ENCODE measurements at regions not wholly inside any gene's neighbourhood (a gene's known extent, or its start where the extent isn't known, plus 50 kb on each side); places are given as distances from the start of the nearest gene placed in this dataset.

DNA sequence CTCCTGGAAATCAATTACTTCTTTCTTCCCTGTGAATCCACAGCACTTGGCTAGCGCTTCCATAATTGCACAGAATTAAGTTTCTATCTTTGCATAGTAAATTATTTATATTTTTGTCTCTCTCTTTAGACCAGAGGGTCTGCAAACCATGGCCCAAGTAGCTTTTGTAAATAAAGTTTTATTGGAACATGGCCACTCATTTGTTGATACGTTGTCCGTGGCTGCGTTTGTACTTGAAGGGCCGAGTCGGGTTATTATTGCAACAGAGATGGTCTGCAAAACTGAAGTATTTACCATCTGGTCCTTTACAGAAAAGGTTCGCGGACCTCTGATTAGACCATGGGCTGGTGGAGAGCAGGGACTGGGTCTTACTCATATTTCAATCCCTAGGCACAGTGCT is 102.5 kb downstream of the RPLP1 start:
- H4K20me1 ChIP-seq (ENCODE audit: insufficient read depth, low read length): no peaks in the 10 kb centered on the region
- H3K27me3 ChIP-seq (replicated peaks; ENCODE audit: insufficient read depth, low read length): no peaks in the 10 kb centered on the region
- H3K36me3 ChIP-seq (replicated peaks; ENCODE audit: insufficient read depth, low read length): no peaks in the 10 kb centered on the region
- no peaks in the 10 kb centered on the region for H3K4me1 ChIP-seq (ENCODE audit: low read length)
- H3F3A ChIP-seq (ENCODE audit: insufficient read depth, low read length): no peaks in the 10 kb centered on the region
- TF ChIP-seq EZH2phosphoT487 (IDR thresholded peaks at IDR 0.05; ENCODE audit: low read length): no peak
- TF ChIP-seq EZH2 (optimal IDR thresholded peaks at IDR 0.05; ENCODE audit: low read depth, low read length): no peak
- TF ChIP-seq, protein P1, sequence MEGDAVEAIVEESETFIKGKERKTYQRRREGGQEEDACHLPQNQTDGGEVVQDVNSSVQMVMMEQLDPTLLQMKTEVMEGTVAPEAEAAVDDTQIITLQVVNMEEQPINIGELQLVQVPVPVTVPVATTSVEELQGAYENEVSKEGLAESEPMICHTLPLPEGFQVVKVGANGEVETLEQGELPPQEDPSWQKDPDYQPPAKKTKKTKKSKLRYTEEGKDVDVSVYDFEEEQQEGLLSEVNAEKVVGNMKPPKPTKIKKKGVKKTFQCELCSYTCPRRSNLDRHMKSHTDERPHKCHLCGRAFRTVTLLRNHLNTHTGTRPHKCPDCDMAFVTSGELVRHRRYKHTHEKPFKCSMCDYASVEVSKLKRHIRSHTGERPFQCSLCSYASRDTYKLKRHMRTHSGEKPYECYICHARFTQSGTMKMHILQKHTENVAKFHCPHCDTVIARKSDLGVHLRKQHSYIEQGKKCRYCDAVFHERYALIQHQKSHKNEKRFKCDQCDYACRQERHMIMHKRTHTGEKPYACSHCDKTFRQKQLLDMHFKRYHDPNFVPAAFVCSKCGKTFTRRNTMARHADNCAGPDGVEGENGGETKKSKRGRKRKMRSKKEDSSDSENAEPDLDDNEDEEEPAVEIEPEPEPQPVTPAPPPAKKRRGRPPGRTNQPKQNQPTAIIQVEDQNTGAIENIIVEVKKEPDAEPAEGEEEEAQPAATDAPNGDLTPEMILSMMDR (IDR thresholded peaks at IDR 0.05; ENCODE audit: low read length): no peak
- no peak overlapping the region for H2AFZ ChIP-seq (ENCODE audit: low read length)
- no peaks in the 10 kb centered on the region for H3K9me2 ChIP-seq (replicated peaks; ENCODE audit: insufficient read depth, low read length)
- H3K4me3 ChIP-seq (ENCODE audit: low read length): no peak overlapping the region
- DNase-seq: no peak
- no peaks in the 10 kb centered on the region for H3K79me2 ChIP-seq (ENCODE audit: low read length)
- H3K9ac ChIP-seq (ENCODE audit: low read length): no peak overlapping the region
- H3K27ac ChIP-seq (ENCODE audit: low read length): no peak overlapping the region
- no peak overlapping the region for H3K4me2 ChIP-seq (ENCODE audit: low read depth, low read length)
- no peaks in the 10 kb centered on the region for H3K9me3 ChIP-seq (replicated peaks; ENCODE audit: insufficient read depth, low read length)

DNA sequence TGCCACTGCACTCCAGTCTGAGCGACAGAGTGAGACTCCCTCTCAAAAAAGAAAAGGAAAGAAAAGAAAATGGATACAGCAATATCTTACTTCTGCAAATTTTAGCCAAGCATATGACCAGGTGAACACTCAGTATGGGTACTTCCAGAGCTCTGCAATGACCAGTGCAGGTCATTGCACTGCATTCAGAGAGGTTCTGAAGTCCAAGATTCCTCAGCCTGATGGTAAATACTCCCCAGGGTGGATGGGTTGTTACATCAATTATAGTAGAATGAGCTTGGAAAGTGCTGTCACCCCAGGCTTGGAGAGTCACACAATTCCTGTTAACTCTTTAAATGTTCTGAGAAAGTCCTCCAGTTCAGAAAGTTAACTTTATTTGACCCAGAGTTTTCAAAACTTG is 103.7 kb downstream of the RPLP1 start:
- Histone ChIP-seq H3K9me2 (replicated peaks; ENCODE audit: insufficient read depth, low read length) (no peaks in the 10 kb centered on the region), H3K9ac (ENCODE audit: low read length) (no peak overlapping the region), H3K4me1 (ENCODE audit: low read length) (no peaks in the 10 kb centered on the region), H3K79me2 (ENCODE audit: low read length) (no peaks in the 10 kb centered on the region), H2AFZ (ENCODE audit: low read length) (no peak overlapping the region), H4K20me1 (ENCODE audit: insufficient read depth, low read length) (no peaks in the 10 kb centered on the region), H3K27me3 (replicated peaks; ENCODE audit: insufficient read depth, low read length) (no peaks in the 10 kb centered on the region), H3K9me3 (replicated peaks; ENCODE audit: insufficient read depth, low read length) (no peaks in the 10 kb centered on the region), H3K36me3 (replicated peaks; ENCODE audit: insufficient read depth, low read length) (no peaks in the 10 kb centered on the region), H3F3A (ENCODE audit: insufficient read depth, low read length) (no peaks in the 10 kb centered on the region), H3K4me2 (ENCODE audit: low read depth, low read length) (no peak overlapping the region), H3K4me3 (ENCODE audit: low read length) (no peak overlapping the region), H3K27ac (ENCODE audit: low read length) (no peak overlapping the region)
- DNase-seq: no peak
- TF ChIP-seq, protein P1 (IDR thresholded peaks at IDR 0.05; ENCODE audit: low read length): no peak
- TF ChIP-seq EZH2 (optimal IDR thresholded peaks at IDR 0.05; ENCODE audit: low read depth, low read length) (no peak), EZH2phosphoT487 (IDR thresholded peaks at IDR 0.05; ENCODE audit: low read length) (no peak)

DNA sequence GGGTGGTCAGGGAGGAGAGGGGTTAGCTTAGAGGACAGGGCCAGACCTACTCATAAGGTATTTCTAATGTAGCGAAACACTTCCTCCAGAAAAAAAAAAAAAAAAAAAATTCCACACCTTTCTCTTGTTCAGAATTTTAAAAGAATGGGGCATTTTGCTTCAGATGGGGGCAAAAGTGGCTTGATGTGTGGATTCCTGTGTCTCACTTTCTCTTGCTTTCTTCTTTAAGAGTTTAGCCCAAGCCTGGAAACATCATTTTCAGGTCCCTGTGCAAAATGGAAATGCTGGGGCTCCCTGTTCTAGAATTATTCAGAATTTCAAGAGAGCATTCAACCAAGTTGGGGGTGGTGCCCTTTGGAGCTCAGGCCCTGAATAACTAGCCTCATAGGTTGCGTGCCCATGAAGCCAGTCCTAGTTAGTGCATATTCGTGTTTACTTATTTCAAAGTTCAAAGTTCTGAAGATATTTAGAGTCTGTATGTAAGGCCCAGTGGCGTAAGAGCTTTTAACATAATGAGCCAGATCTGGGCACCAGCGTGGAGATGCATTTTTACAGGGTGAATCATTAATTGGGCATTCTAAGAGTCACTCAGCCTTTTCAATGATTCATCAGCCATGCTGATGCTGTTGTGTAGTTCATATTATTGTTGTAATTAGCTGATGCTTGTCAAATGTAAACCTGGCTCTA is 104.5 kb downstream of the RPLP1 start:
- Histone ChIP-seq H3K4me1 (ENCODE audit: low read length) (no peaks in the 10 kb centered on the region), H3K4me2 (ENCODE audit: low read depth, low read length) (no peak overlapping the region), H3K79me2 (ENCODE audit: low read length) (no peaks in the 10 kb centered on the region), H2AFZ (ENCODE audit: low read length) (no peak overlapping the region), H3K27ac (ENCODE audit: low read length) (no peak overlapping the region), H3K9me2 (replicated peaks; ENCODE audit: insufficient read depth, low read length) (no peaks in the 10 kb centered on the region), H4K20me1 (ENCODE audit: insufficient read depth, low read length) (no peaks in the 10 kb centered on the region), H3K36me3 (replicated peaks; ENCODE audit: insufficient read depth, low read length) (no peaks in the 10 kb centered on the region), H3K27me3 (replicated peaks; ENCODE audit: insufficient read depth, low read length) (no peaks in the 10 kb centered on the region), H3K9ac (ENCODE audit: low read length) (no peak overlapping the region), H3K4me3 (ENCODE audit: low read length) (no peak overlapping the region), H3F3A (ENCODE audit: insufficient read depth, low read length) (no peaks in the 10 kb centered on the region), H3K9me3 (replicated peaks; ENCODE audit: insufficient read depth, low read length) (no peaks in the 10 kb centered on the region)
- TF ChIP-seq, protein P1 (IDR thresholded peaks at IDR 0.05; ENCODE audit: low read length): no peak
- no peak for TF ChIP-seq EZH2phosphoT487 (IDR thresholded peaks at IDR 0.05; ENCODE audit: low read length)
- no peak for TF ChIP-seq EZH2 (optimal IDR thresholded peaks at IDR 0.05; ENCODE audit: low read depth, low read length)
- no peak for DNase-seq

All from MM.1S (cell line).